Tibial artery (tissue), 4 donors: ENCODE measurements at regions not wholly inside any gene's neighbourhood (a gene's known extent, or its start where the extent isn't known, plus 50 kb on each side); places are given as distances from the start of the nearest gene placed in this dataset.

Experiments
- DNase-seq, 2 donors: peaks; one replicate each; pipeline ENCODE4 v3.0.0-alpha.2; 2019
- H3K27ac ChIP-seq, 2 donors: fragments of 200-600 bp; sonication (generic) in 1 of 2; 1 replicate in 1 of 2; 2 replicates in 1 of 2; pipeline ENCODE4 v1.5.1; 2018 to 2019; ENCODE audit warnings: mild to moderate bottlenecking in 1 of 2
- H3K27me3 ChIP-seq, 2 donors: fragments of 200-600 bp; sonication (generic) in 1 of 2; one replicate each; pipeline versions ENCODE4 v1.5.1 to v1.6.0; 2016 to 2019
- H3K36me3 ChIP-seq, 3 donors: fragments of 200-600 bp; sonication (generic) in 2 of 3; one replicate each; pipeline ENCODE4 v1.5.1; 2016 to 2019; ENCODE audit warnings: mild to moderate bottlenecking in 2 of 3
- H3K4me1 ChIP-seq, 4 donors: fragments of 200-600 bp; sonication (generic) in 2 of 4; 1 replicate in 3 of 4; 2 replicates in 1 of 4; pipeline ENCODE4 v1.5.1; 2016 to 2019
- H3K4me3 ChIP-seq, 2 donors: fragments of 200-600 bp; sonication (generic) in 1 of 2; 1 replicate in 1 of 2; 2 replicates in 1 of 2; pipeline ENCODE4 v1.5.1; 2018 to 2019; ENCODE audit warnings: mild to moderate bottlenecking in 2 of 2
- H3K9me3 ChIP-seq, 3 donors: fragments of 200-600 bp; sonication (generic) in 1 of 3; one replicate each; pipeline ENCODE4 v1.5.1; 2016 to 2019
- intact Hi-C: fragments of 100-400 bp; cut with DNase I; formaldehyde crosslinking; loops from one replicate; pipeline ENCODE4 v1.15.0; 2023; ENCODE audit warnings: low total_unique reads
- TF ChIP-seq, protein P1 (sequence below), 2 experiments: fragments of 200-600 bp in 1 of 2; fragments of 450-650 bp in 1 of 2; IDR thresholded peaks; one replicate each; pipeline ENCODE4 v1.5.1; 2017 to 2019; ENCODE audit warnings: antibody characterized with exemption in 2 of 2, mild to moderate bottlenecking in 1 of 2, moderate library complexity in 1 of 2

DNA sequence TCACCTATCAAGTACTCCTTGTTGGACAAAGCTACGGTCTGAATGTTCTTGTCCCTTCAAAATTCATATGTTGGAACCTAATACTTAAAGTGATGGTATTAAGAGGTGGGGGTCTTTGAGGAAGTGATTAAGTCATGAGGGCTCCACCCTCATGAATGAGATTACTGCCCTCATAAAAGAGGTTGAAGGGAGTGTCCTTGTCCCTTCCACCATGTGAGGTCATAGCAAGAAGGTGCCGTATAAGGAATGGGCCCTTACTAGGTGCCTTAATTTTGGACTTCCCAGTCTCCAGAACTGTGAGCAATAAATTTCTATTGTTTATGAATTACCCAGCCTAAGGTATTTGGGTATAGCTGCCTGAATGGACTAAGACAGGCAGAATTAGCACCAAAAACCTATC, 191.1 kb upstream of the NUDT4 start:
- intact Hi-C loops, result no loop called here
- TF ChIP-seq, protein P1, sequence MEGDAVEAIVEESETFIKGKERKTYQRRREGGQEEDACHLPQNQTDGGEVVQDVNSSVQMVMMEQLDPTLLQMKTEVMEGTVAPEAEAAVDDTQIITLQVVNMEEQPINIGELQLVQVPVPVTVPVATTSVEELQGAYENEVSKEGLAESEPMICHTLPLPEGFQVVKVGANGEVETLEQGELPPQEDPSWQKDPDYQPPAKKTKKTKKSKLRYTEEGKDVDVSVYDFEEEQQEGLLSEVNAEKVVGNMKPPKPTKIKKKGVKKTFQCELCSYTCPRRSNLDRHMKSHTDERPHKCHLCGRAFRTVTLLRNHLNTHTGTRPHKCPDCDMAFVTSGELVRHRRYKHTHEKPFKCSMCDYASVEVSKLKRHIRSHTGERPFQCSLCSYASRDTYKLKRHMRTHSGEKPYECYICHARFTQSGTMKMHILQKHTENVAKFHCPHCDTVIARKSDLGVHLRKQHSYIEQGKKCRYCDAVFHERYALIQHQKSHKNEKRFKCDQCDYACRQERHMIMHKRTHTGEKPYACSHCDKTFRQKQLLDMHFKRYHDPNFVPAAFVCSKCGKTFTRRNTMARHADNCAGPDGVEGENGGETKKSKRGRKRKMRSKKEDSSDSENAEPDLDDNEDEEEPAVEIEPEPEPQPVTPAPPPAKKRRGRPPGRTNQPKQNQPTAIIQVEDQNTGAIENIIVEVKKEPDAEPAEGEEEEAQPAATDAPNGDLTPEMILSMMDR (IDR thresholded peaks at IDR 0.05), result no peak
- H3K4me1 ChIP-seq, result peaks cover 4 to 42% (median 22%) of the 10 kb centered on the region in 4 donors

DNA sequence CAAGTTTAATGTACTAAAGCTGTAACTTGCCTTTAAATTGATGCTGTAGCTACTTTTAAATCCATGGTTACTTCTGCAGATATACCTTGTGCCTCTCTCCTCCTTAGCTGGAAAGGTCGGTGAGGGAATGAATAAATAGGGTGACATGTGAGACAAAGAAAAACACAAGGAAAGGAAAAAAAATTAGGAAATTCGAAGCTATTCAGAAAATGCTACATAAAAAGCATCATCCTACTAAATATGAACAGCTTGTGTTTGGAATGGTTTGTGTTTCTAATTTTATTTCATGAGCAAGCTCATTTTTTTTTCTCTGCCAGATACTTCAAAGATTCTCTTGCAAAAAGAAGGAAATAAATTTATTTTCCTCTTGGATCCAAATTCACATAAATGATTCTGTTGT, 186.3 kb upstream of the NUDT4 start:
- H3K27me3 ChIP-seq, result no peaks in the 10 kb centered on the region
- H3K27ac ChIP-seq, result peak overlapping the region; percentile 46 to 54
- peaks cover 0 to 4% (median 0%) of the 10 kb centered on the region in 3 donors for H3K9me3 ChIP-seq
- H3K36me3 ChIP-seq, result no peaks in the 10 kb centered on the region
- TF ChIP-seq, protein P1 (IDR thresholded peaks at IDR 0.05), result no peak
- peak overlapping the region in 1 of 2 donors; percentile 10 for H3K4me3 ChIP-seq
- no peak for DNase-seq
- intact Hi-C loops, result no loop called here
- H3K4me1 ChIP-seq, result peaks cover 0 to 20% (median 13%) of the 10 kb centered on the region in 4 donors

More for the DNA sequence above, 191.1 kb upstream of the NUDT4 start:
- Histone ChIP-seq H3K9me3 (no peaks in the 10 kb centered on the region), H3K27ac (no peak overlapping the region), H3K4me3 (no peak overlapping the region), H3K27me3 (no peaks in the 10 kb centered on the region), H3K36me3 (no peaks in the 10 kb centered on the region)
- no peak for DNase-seq

DNA sequence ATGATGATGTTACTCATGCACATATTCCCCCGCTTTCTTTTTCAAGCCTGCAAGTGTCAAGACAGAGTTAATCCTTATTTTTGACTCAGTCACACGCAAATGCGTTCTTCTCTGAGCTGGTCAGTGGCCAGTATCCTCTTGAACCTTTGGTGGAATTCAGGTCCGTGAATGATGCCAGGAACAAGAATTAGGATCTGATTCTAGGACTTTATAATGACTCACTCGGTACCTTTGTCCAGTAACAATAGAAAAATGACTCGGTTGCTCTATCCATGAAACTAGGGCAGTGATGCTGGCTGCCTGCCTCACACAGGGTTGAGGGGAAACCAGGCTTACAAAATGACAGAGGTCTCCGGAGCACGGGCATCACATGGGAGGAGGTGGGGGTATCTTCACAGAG, 185.8 kb upstream of the NUDT4 start:
- Histone ChIP-seq H3K9me3 (peaks cover 0 to 4% (median 0%) of the 10 kb centered on the region in 3 donors), H3K27me3 (no peaks in the 10 kb centered on the region), H3K4me1 (peaks cover 0 to 20% (median 13%) of the 10 kb centered on the region in 4 donors), H3K36me3 (no peaks in the 10 kb centered on the region), H3K27ac (peak overlapping the region; percentile 46 to 54), H3K4me3 (peak overlapping the region in 1 of 2 donors; percentile 10)
- DNase-seq, result peak; percentile 58 to 77
- TF ChIP-seq, protein P1 (IDR thresholded peaks at IDR 0.05), result no peak
- intact Hi-C loops, result no loop called here

DNA sequence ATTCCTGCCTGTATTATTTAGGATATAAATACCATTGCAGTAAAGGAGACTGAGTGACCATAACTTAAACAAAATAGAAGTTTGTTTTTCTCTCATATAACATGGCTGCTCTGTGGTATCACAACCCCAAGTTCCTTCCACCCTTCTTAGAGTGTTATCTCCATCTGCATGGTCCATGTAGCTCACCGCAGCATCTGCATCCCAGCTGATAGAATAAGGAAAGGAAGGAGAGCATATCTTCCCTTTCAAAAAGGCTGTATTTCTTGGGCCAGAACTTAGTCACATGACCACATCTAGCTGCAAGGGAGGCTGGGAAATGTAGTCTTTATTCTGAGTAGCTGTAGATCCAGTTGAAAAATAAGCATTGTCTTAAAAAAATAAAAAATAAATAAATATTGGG, 184.8 kb upstream of the NUDT4 start:
- TF ChIP-seq, protein P1 (IDR thresholded peaks at IDR 0.05), result no peak
- Histone ChIP-seq H3K4me3 (no peak overlapping the region), H3K27me3 (no peaks in the 10 kb centered on the region), H3K27ac (no peak overlapping the region), H3K9me3 (peaks cover 0 to 4% (median 0%) of the 10 kb centered on the region in 3 donors), H3K4me1 (peaks cover 0 to 28% (median 14%) of the 10 kb centered on the region in 4 donors), H3K36me3 (no peaks in the 10 kb centered on the region)
- intact Hi-C loops, result no loop called here
- DNase-seq, result no peak

DNA sequence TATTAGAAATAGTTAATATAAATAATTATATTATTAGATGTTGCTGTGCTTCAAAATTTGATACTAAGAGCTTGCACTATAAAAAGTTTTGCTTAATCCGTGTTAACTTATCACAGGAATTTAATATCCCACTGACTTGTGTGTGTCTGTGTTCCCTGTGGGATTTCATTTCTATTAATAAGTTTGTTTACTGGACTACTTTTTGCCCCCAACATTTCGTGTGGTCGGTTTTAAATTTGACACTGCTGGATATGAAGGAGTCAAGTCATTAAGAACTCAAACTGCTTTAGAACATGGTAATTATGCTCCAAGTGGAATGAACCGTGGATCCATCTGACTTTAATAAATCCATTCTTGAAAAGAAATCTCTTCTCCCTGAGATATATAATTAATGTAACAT, 182.2 kb upstream of the NUDT4 start:
- Histone ChIP-seq H3K4me1 (peaks cover 0 to 39% (median 15%) of the 10 kb centered on the region in 4 donors), H3K4me3 (no peak overlapping the region), H3K36me3 (no peaks in the 10 kb centered on the region), H3K27ac (no peak overlapping the region), H3K9me3 (peaks cover 0 to 4% (median 0%) of the 10 kb centered on the region in 3 donors), H3K27me3 (no peaks in the 10 kb centered on the region)
- intact Hi-C loops, result no loop called here
- TF ChIP-seq, protein P1 (IDR thresholded peaks at IDR 0.05), result no peak
- DNase-seq, result no peak
